ENCODE measurements at regions not wholly inside any gene's neighbourhood (a gene's known extent, or its start where the extent isn't known, plus 50 kb on each side); places are given as distances from the start of the nearest gene placed in this dataset.

GRCh38 chr16:17986991-17987390 is 349.5 kb downstream of the NPIPA8 start:
- no peak overlapping the region for H3K9ac ChIP-seq (ENCODE audit: insufficient read length)
- H3K27ac ChIP-seq = no peak overlapping the region
- no peaks in the 10 kb centered on the region for H3K9me3 ChIP-seq (ENCODE audit: low read depth, low read length)
- no peak for DNase-seq (ENCODE audit: low read depth, low spot score)
- no peak for TF ChIP-seq POLR2AphosphoS5 (IDR thresholded peaks at IDR 0.05; ENCODE audit: borderline replicate concordance, low read depth, low read length)
- TF ChIP-seq EZH2 (IDR thresholded peaks at IDR 0.05) = no peak
- no peak for TF ChIP-seq FOXP2 (optimal IDR thresholded peaks at IDR 0.05; ENCODE audit: control extremely low read depth, extremely low read length, insufficient read depth)
- no peaks in the 10 kb centered on the region for H3K36me3 ChIP-seq (ENCODE audit: insufficient read depth, low read length)
- H3K4me3 ChIP-seq = no peak overlapping the region

DNA sequence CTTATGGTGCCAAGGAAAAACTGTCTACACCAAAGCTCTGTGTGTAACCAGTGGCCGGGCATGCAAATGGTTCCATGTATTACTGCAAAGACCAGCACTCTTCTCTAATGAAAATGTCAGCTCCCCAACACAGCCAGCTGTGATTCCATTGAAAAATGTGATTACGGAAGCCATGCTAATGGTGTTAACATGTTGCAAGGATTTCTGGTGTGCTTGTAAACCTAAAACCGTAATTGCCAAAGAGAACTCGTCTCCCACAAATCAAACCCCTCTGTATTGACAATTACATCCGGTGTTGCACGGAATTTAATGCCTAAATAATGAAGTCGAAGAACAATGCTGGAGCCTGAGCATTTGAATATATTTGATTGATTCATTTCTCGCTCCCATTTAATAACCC is 351.7 kb downstream of the NPIPA8 start:
- H3K9me3 ChIP-seq (ENCODE audit: low read depth, low read length) = no peaks in the 10 kb centered on the region
- TF ChIP-seq EZH2 (IDR thresholded peaks at IDR 0.05) = no peak
- TF ChIP-seq POLR2AphosphoS5 (IDR thresholded peaks at IDR 0.05; ENCODE audit: borderline replicate concordance, low read depth, low read length) = no peak
- no peak overlapping the region for H3K4me3 ChIP-seq
- H3K9ac ChIP-seq (ENCODE audit: insufficient read length) = no peak overlapping the region
- no peak overlapping the region for H3K27ac ChIP-seq
- DNase-seq (ENCODE audit: low read depth, low spot score) = no peak
- H3K36me3 ChIP-seq (ENCODE audit: insufficient read depth, low read length) = no peaks in the 10 kb centered on the region

DNA sequence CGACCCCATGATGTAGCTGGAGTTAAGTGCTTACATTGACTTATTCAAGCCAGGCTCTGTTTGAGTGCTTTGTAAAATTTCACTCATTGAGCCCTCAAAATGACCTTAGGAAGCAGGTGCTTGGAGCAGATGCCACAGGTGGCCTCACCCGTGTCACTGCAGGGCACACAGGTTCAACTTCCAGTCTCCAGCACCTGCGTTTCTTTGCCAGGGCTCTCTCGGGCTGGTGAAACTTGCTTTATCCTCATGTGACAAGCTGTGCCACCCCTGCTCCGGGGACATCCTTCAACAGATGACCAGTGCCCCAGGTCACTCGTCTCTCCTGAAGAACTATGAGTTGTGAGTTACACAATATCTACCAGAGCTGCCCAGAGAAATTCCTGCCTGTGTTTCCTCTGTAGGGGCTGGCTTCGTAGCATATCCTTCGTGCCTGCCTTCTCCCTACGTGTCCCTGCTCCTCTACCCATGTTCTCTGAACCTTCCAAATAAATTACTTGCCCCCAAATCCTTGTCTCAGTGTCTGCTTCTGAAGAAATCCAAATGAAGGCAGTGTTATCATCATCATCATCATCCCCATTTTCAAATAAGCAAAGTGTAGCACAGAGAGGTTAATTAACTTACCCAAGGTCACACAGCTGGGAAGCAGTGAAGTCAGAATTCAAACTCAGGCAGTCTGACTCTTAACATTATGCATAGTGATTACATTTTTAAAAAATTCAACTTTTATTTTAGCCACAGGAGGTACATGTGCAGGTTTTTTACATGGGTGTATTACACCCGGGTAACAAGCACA is 352.5 kb downstream of the NPIPA8 start:
- TF ChIP-seq EZH2 (IDR thresholded peaks at IDR 0.05) (no peak), POLR2AphosphoS5 (IDR thresholded peaks at IDR 0.05; ENCODE audit: borderline replicate concordance, low read depth, low read length) (no peak), FOXP2 (optimal IDR thresholded peaks at IDR 0.05; ENCODE audit: control extremely low read depth, extremely low read length, insufficient read depth) (no peak)
- Histone ChIP-seq H3K9ac (ENCODE audit: insufficient read length) (no peak overlapping the region), H3K27ac (no peak overlapping the region), H3K36me3 (ENCODE audit: insufficient read depth, low read length) (no peaks in the 10 kb centered on the region), H3K9me3 (ENCODE audit: low read depth, low read length) (no peaks in the 10 kb centered on the region), H3K4me3 (no peak overlapping the region)
- no peak for DNase-seq (ENCODE audit: low read depth, low spot score)

DNA sequence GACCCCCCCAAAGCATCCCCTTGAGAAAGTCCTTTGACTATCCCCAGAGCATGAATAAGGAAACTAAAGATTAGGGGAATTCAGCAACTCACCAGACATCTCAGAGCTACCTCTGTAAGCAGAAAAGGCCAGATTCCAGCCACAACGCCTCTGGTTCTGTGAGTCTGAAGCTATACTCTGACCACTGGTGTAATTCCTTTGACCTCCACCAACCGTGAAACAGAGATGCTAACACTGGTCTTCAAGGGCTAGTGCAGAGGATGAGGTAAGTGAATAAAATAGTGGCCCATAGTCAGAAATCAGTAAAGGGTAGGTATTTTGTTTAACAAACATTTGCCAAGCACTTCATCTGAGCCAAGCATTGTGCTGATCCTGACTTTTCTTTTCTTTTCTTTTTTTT is 353.4 kb downstream of the NPIPA8 start:
- H3K27ac ChIP-seq = no peak overlapping the region
- TF ChIP-seq POLR2AphosphoS5 (IDR thresholded peaks at IDR 0.05; ENCODE audit: borderline replicate concordance, low read depth, low read length) = no peak
- TF ChIP-seq FOXP2 (optimal IDR thresholded peaks at IDR 0.05; ENCODE audit: control extremely low read depth, extremely low read length, insufficient read depth) = no peak
- no peak for TF ChIP-seq EZH2 (IDR thresholded peaks at IDR 0.05)
- DNase-seq (ENCODE audit: low read depth, low spot score) = no peak
- H3K4me3 ChIP-seq = no peak overlapping the region
- H3K9me3 ChIP-seq (ENCODE audit: low read depth, low read length) = no peaks in the 10 kb centered on the region
- H3K36me3 ChIP-seq (ENCODE audit: insufficient read depth, low read length) = no peaks in the 10 kb centered on the region
- H3K9ac ChIP-seq (ENCODE audit: insufficient read length) = no peak overlapping the region

DNA sequence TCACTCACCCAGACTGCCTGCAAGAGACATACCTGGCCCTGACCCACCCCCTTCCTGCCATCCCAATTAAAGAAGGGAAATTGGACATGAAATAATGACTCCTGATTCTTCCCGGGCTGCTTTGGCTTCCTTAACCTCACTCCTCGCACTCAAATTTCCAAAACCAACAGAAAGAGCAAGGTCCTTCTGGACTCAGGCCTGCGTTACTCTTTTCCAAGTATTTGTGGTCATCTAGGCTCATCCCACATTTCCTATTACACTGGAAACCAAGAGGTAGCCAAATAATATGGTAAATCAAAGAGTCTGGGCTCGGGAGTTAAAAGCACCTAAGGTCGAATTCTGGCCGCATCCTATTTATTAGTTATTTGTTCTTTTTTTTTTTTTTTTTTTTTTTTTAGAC is 359.3 kb downstream of the NPIPA8 start:
- Histone ChIP-seq H3K4me3 (no peak overlapping the region), H3K36me3 (ENCODE audit: insufficient read depth, low read length) (no peaks in the 10 kb centered on the region), H3K9me3 (ENCODE audit: low read depth, low read length) (no peaks in the 10 kb centered on the region), H3K27ac (no peak overlapping the region), H3K9ac (ENCODE audit: insufficient read length) (no peak overlapping the region)
- no peak for TF ChIP-seq EZH2 (IDR thresholded peaks at IDR 0.05)
- no peak for DNase-seq (ENCODE audit: low read depth, low spot score)

- TF ChIP-seq POLR2AphosphoS5 (IDR thresholded peaks at IDR 0.05; ENCODE audit: borderline replicate concordance, low read depth, low read length) = no peak
- no peak overlapping the region for H3K27ac ChIP-seq
- H3K36me3 ChIP-seq (ENCODE audit: insufficient read depth, low read length) = no peaks in the 10 kb centered on the region
- no peaks in the 10 kb centered on the region for H3K9me3 ChIP-seq (ENCODE audit: low read depth, low read length)
- no peak overlapping the region for H3K9ac ChIP-seq (ENCODE audit: insufficient read length)
- H3K4me3 ChIP-seq = no peak overlapping the region
- no peak for DNase-seq (ENCODE audit: low read depth, low spot score)
These were observed 364.0 kb downstream of the NPIPA8 start for GRCh38 chr16:17972460-17972943.

DNA sequence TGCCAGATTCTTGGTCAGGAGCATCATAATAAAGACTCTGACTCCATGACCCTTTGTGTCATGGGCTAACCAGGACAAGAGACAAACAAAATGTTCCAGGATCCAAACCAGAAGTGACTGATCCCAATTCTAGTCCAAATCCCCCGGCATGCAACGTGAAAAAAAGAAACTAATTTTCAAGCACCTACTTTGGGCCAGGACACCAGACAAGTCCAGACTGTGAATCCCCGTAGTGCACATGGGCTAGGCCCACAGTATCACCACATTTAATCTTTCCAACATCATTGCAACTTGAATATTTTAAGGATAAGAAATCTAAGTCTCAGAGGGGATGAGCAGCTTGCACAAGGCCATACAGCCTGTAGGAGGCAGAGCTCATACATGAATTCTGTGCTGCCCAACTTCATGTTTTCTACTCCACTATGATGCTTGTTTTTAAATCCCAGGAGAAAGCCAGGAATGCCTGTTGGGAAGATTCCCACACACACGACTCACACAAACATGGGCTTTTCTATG is 365.7 kb downstream of the NPIPA8 start:
- Histone ChIP-seq H3K27ac (no peak overlapping the region), H3K9me3 (ENCODE audit: low read depth, low read length) (no peaks in the 10 kb centered on the region), H3K36me3 (ENCODE audit: insufficient read depth, low read length) (no peaks in the 10 kb centered on the region), H3K9ac (ENCODE audit: insufficient read length) (no peak overlapping the region), H3K4me3 (no peak overlapping the region)
- no peak for DNase-seq (ENCODE audit: low read depth, low spot score)
- TF ChIP-seq POLR2AphosphoS5 (IDR thresholded peaks at IDR 0.05; ENCODE audit: borderline replicate concordance, low read depth, low read length) (no peak), EZH2 (IDR thresholded peaks at IDR 0.05) (no peak), FOXP2 (optimal IDR thresholded peaks at IDR 0.05; ENCODE audit: control extremely low read depth, extremely low read length, insufficient read depth) (no peak)

DNA sequence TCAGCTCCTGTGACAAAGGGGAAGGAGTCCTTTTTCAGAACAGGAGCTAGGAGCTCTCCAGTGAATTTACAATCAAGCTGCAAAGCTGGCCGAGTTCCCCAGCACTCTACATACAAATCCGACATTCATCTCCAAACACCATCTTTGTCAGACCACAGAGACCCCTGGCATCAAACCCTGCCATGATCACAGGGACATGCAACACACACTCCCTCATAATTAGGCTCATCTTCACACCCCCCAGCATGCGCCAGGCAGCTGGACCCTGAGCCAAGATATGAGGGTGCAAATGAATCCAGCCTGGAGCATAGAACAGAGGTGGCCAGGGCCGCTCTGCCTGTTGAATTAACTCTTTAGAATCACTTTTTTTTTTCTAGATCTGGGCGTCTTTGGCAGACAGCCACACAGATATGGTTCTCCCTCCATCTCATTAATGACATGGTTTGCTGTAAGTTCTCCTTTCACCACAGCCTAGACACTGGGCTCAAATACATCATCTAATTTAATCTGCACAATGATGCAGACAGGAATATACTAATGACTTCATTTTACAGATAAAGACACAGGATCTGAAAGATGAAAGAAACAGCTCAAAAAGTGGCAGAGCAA is 366.3 kb downstream of the NPIPA8 start:
- Histone ChIP-seq H3K9ac (ENCODE audit: insufficient read length) (no peak overlapping the region), H3K4me3 (no peak overlapping the region), H3K27ac (no peak overlapping the region), H3K9me3 (ENCODE audit: low read depth, low read length) (no peaks in the 10 kb centered on the region), H3K36me3 (ENCODE audit: insufficient read depth, low read length) (no peaks in the 10 kb centered on the region)
- no peak for TF ChIP-seq FOXP2 (optimal IDR thresholded peaks at IDR 0.05; ENCODE audit: control extremely low read depth, extremely low read length, insufficient read depth)
- TF ChIP-seq EZH2 (IDR thresholded peaks at IDR 0.05) = no peak
- no peak for TF ChIP-seq POLR2AphosphoS5 (IDR thresholded peaks at IDR 0.05; ENCODE audit: borderline replicate concordance, low read depth, low read length)
- DNase-seq (ENCODE audit: low read depth, low spot score) = no peak

All from SK-N-MC (cell line).